ENCODE measurements at regions not wholly inside any gene's neighbourhood (a gene's known extent, or its start where the extent isn't known, plus 50 kb on each side); places are given as distances from the start of the nearest gene placed in this dataset.

DNA sequence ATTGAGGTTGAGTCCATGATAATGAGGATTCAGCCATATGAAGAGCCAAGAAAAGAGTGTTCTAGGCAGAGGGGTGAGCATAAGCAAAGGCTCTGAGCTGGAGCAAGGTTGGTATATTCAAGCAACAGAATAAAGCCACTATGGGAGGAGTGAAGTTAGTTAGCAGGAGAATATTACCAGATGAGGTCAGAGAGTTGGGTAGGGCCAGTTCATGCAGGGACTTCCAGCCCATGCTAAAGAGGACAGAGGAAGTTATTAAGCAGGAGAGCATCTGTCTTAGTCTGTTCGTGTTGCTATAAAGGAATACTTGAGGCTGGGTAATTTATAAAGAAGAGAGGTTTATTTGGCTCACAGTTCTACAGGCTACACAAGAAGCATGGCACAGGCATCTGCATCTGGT lies 57.1 kb upstream of the ATG10 start:
- DNase-seq = no peak

GRCh38 chr5:81912933-81913332 lies 58.9 kb upstream of the ATG10 start:
- DNase-seq = no peak

DNA sequence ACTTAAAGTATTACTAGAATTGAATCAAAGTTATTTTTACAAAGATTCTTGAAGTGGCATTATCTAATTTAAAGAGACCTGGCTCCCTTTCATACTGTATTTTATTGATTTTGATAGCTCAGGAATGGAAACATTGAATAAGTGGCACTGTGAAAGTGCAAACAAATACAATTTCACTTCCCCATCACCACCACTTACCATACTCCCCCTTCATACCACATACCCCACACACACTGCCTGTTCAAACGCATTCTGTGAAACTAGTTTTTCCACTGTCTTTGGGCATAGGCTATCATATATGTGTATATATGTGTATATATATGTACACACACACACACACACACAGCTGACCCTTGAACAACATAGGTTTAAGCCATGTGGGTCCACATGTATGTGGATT lies 62.1 kb upstream of the ATG10 start:
- no peak for DNase-seq

GRCh38 chr5:81908771-81909170 lies 63.1 kb upstream of the ATG10 start:
- no peak for DNase-seq

GRCh38 chr5:81908044-81908443 lies 63.8 kb upstream of the ATG10 start:
- no peak for DNase-seq

DNA sequence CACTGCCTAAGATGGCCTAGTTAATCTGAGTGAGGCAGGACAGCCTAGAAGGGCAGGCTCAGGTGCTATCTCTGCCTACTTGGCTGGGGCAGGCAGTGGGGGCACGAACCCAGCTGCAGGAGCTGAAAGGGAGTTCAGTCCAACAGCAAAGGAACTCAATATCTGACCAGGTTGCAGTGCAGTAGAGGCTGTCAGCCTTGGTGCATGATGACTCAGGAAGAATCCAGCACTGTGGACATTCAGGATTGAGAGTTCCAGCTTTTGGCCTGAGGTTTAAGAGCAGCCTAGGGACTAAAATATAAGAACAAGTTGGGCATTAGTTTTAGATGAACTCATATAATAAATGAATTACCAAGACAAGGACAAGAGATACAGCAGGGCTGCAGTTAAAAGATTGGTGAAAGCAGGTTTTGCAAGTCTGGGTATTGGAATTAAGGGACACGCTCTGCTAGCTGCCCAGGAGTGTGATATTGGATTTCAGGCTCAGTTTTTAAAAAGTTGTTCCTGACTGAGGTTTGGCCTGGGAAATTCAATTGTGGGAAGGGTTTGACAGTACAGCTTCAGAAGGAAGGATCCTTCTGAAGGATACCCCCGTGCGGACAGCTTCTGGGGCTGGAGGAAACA lies 64.7 kb upstream of the ATG10 start:
- DNase-seq = no peak

- no peak for DNase-seq
These were observed 65.7 kb upstream of the ATG10 start for GRCh38 chr5:81906086-81906485.

DNA sequence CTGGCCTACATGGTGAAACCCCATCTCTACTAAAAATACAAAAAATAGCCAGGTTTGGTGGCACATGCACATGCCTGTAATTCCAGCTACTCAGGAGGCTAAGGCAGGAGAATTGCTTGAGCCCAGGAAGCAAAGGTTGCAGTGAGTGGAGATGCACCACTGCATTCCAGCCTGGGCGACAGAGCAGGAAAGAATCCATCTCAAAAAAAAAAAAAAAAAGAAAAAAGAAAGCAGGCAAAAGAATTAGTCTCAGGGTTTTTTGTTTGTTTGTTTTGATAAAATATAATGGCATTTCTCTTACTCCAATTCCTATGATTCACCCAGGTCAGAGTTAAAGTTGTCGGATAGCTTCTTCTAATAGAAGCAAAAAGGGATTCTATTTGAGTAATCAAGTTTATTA lies 67.0 kb upstream of the ATG10 start:
- DNase-seq = no peak

- DNase-seq = no peak
These were observed 67.7 kb upstream of the ATG10 start for GRCh38 chr5:81904166-81904565.

DNA sequence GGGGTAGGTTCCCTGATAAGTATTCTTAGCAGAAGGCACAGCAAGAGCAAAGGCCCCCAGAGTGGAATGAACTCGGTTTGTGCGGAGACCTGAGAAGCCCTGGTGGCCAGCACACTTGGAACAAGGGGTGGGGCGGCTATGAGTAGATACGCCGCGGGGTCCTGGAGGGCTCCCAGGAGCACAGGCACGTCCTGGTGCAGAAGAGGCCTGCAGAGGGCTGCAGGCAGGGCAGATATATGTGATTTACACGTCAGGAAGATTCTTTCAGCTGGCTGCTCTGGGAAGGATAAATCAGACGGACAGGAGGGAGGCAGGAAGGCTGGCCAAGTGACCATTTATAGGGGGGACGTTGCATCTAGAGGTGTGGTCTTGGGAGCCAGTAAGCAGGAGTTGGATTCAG lies 70.2 kb upstream of the ATG10 start:
- DNase-seq = no peak

GRCh38 chr5:81899123-81899522 lies 72.7 kb upstream of the ATG10 start:
- no peak for DNase-seq

DNA sequence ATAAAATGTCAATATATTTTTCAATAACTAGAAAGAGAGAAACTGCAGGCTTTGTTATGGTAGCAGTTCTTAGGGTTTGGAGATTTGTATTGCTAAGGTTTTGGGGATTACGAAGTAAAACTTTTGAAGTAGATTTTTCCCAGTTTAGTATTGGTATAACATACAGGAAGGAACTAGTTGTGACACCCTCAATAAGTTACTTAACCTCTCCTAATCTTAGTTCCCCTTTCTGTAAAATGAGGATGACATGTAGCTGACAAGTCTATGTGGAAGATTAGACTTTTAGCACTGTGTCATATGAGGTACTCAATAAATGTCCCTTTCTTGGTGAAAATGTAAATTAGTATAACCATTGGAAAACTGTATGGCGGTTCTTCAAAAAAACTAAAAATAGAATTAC lies 73.4 kb upstream of the ATG10 start:
- peak; percentile 8 for DNase-seq

- no peak for DNase-seq
These were observed 75.1 kb upstream of the ATG10 start for GRCh38 chr5:81896764-81897163.

DNA sequence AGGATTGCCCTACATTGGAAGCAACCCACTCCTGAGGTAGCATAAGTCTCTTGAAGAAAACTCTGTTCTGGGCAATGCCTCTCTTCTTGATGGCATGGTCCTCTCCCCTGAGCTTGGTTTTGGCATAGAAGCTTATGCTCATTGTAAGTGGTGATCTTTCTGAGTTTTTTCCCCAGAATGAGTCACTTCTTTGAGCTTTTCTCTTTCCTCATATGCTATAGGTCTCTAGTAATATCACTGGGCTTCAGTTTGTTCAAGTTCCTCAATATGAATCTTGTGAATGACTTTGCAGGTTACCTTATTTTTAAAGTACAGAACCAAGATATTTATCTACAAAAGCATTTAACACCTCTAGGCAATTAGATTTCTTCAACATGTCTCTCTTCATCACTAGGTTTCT lies 76.5 kb upstream of the ATG10 start:
- DNase-seq = no peak

DNA sequence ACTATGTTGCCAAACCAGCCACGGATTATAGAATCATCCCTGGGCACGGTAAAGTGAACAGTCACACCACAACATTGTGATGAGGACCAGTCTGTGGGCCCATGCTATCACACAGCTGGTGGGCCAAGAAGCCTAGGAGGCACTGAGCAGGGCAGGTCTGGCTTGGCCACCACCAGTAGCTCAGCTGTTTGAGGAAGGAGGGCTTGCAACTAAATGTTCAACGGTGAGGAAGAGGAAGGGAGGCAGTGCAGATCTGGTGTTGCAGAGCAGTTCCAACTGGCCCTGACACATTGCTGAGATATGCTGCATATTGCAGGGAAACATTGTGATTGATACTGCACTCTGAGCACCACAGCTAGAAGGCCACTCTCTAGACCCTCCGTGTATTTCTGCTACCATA lies 77.9 kb upstream of the ATG10 start:
- no peak for DNase-seq

DNA sequence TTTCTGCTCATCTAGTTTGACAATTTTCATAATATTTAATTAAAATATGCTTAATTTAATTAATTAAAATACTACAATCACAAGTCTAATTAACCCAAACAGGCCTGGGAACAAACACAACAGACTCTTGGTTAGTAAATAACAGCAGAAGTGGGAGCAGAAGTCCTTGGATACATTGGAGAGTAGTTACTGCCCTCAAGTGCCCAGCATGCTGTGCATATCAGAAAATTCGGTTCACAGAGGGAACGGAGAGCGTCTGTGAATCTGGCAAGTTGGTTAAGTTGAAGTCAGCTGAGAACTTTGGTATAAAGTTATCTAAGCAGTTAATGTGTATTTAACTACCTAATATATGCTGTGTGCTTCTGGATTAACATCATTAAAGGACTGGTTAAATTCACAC lies 87.0 kb upstream of the ATG10 start:
- no peak for DNase-seq

GRCh38 chr5:81883371-81883770 lies 88.5 kb upstream of the ATG10 start:
- DNase-seq = no peak

DNA sequence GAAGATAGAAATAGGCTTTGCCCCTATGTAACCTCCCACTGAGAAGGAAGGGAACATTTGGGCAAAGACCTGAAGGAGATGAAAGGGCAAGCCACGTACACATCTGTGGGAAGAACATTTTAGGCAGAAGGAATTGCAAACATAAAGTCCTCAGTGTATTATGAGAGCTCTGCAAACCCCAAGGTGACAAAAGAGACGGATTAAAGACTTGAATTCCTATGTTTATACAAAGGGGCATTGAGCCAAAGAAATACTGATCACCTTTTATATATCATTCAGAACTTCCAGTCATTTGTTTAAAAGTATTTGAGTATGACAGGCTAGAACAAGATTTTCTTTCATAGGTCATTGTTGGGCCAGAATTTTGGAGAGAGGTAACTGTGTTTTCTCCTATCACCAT lies 90.2 kb upstream of the ATG10 start:
- no peak for DNase-seq

DNA sequence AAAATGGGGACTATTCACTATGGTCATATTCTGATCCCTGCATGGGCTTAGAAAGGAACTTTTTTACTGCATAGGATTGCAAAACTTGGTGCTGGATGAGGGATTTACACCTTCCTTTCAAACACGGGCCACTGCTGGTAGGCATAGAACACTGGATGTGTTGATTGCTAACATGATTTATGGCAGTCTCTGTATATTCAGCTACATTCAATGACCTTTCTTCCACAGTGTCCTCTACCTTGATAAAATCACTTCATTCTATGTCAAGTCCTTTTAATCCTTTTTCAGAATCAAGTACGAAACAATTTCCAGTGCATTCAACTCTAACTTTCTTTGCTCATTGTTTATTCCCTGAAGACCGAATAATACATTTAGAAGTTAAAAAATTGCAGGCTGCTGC lies 91.9 kb upstream of the ATG10 start:
- no peak for DNase-seq

DNA sequence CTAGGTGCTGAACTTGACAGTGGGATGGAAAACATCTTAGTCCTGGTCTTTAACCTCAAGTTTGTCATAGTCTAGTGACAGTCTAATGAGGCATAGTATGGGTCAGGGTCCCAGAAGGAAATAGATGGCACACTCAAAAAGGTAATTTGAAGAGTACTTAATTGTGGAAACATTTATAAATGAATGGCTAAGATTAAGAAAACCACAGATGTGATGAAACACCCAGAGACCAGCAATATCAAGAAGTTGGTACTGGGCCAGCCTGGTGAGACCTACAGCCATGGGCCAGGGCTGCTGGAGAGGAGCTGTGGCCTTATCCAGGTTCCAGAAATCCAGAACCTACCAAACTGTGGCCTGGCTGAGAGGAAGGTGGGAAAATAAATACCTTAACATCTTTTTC lies 93.5 kb upstream of the ATG10 start:
- no peak for DNase-seq

DNA sequence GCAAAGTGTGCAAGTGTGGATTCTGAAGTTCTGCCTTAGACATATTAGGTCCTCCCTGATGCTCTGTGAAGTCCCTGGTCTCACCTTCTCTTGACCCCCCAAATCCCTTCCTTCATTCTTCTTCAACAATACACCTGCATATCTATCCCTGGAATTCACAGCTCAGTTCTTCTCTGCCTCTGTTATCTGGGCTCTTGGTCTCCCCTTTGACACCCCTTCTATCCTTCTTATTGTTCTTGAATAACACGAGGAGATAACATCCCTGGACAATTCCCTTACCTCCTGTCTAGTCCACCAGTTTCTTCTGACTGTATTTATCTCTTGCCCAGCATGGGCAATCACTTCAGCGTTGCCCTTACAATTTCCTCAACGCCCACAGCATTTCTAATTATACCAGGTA lies 104.8 kb upstream of the ATG10 start:
- no peak for DNase-seq

GRCh38 chr5:81860778-81861177 lies 109.9 kb upstream of the SSBP2 start:
- peak; percentile 65 for DNase-seq

- no peak for DNase-seq
These were observed 108.7 kb upstream of the SSBP2 start for GRCh38 chr5:81859624-81860023.

DNA sequence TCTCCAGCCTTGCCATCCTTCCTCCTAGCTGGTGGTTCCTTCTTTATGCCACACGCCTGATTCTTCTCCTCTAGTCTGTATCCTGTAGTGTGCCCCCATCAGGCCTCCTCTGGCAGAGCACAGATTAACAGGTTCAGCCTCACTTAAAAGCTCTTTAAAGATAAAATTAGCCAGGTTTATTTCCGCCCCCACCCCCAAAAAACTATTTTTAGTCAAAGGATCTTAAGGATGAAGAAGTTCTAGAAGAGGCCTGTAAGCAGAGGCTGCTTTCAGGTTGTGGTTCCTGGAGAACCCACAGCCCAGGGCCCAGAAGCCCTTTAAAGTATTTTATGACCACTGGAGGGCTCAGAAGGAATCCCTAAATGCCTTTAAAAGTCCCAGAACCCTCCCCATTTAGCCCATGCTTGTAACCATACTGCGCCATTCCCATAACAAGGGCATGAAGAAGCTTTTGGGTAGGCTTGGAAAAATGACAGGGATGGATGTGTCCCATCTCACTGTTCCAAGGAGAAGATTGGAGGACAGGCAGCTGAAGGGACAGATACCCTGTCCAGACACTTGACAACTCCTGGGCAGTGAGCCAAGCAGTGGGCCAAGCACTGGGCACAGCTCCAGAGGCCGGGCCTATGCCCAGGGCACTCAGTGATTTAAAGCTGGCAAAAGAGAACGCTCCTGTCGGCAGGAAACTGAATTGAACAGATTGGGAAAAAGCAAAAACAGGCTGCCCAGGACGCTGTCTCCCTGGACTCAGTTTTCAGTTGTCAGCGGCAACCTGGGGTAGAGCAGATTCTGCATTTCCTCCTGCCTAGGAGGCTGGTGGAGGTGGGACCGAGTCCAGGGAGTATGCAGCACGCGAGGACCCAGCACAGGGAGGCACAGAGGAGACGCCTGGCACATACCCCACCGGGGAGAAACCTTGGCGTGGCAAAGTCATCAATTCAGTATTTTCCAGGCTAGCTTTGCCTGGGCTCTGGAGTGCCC lies 106.3 kb upstream of the SSBP2 start:
- DNase-seq = peak; percentile 42

GRCh38 chr5:81855591-81855990 lies 104.7 kb upstream of the SSBP2 start:
- DNase-seq = no peak

Measured in hematopoietic multipotent progenitor cell treated with erythropoietin and hydrocortisone succinate and interleukin-3 and kit ligand, for 8 days (in vitro differentiated cells).